HepG2 (cell line): ENCODE measurements at regions not wholly inside any gene's neighbourhood (a gene's known extent, or its start where the extent isn't known, plus 50 kb on each side); places are given as distances from the start of the nearest gene placed in this dataset.

Experiments used
- ATAC-seq: fragments of 200-7000 bp; cut with Tn5 transposase; 3 replicates; pipeline ENCODE4 v1.9.1; 2020; ENCODE audit warnings: mild to moderate bottlenecking, moderate library complexity
- BruUV-seq: library from RNA; stranded (reverse); fragments of 400-500 nt; replicated peaks from 2 replicates; lab custom pipeline; 2021; lab: Mats Ljungman, UMichigan
- CTCF ChIA-PET: fragments of 300-600 bp; formaldehyde crosslinking; extraction: SDS; loops from one replicate; lab custom pipeline; 2021; ENCODE audit warnings: low total read pairs, inconsistent platforms, low intra/inter-chr PET ratio; lab: Yijun Ruan, JAX
- POLR2A ChIA-PET: fragments of 350-600 bp; sonication (Branson Sonifier 250); formaldehyde crosslinking; loops from one replicate; lab custom pipeline; 2020; ENCODE audit warnings: antibody characterized with exemption, inconsistent platforms; lab: Yijun Ruan, JAX
- DNase-seq: peaks from one replicate; pipeline ENCODE4 v3.0.0-alpha.2; 2015; ENCODE audit warnings: low spot score
- FAIRE-seq: peaks from 3 replicates; lab custom pipeline; 2011; peaks lifted over from hg19 to GRCh38; lab: Jason Lieb, UNC
- H2AFZ ChIP-seq: one replicate; pipeline ENCODE4 v1.6.1; 2011; ENCODE audit warnings: low read length, inconsistent platforms
- H3K27ac ChIP-seq: fragments of 300-600 bp; 3 replicates; pipeline ENCODE4 v1.8.0; 2011; ENCODE audit warnings: mixed run types, mild to moderate bottlenecking, mixed read lengths, low read length, inconsistent platforms; ENCODE audit not compliant: insufficient read depth; ENCODE audit errors: extremely low read length
- H3K27me3 ChIP-seq, 2 experiments: fragments of 200-600 bp in 1 of 2; 2 replicates in 1 of 2; 3 replicates in 1 of 2; pipeline versions ENCODE4 v1.6.0 to v1.8.0; 2011; ENCODE audit warnings: low read length in 2 of 2, mild to moderate bottlenecking in 2 of 2, moderate library complexity in 2 of 2, inconsistent platforms in 1 of 2; ENCODE audit not compliant: insufficient read depth in 2 of 2, control insufficient read depth in 1 of 2
- H3K36me3 ChIP-seq, 2 experiments: fragments of 200-600 bp in 1 of 2; replicated peaks in 1 of 2; 2 replicates in 1 of 2; 3 replicates in 1 of 2; pipeline versions ENCODE4 v1.5.1 to v1.8.0; 2011; ENCODE audit warnings: low read length in 2 of 2, inconsistent platforms in 1 of 2; ENCODE audit not compliant: insufficient read depth in 2 of 2, control insufficient read depth in 1 of 2
- H3K4me1 ChIP-seq: 2 replicates; pipeline ENCODE4 v1.5.1; 2012; ENCODE audit warnings: low read length, inconsistent platforms; ENCODE audit not compliant: insufficient read depth
- H3K4me2 ChIP-seq: 2 replicates; pipeline ENCODE4 v1.6.0; 2011; ENCODE audit warnings: low read depth, low read length, inconsistent platforms
- H3K4me3 ChIP-seq, 3 experiments: fragments of 200-600 bp in 1 of 3; sonication (generic), shearing (Covaris generic) in 1 of 3; replicated peaks in 1 of 3; 2 replicates each; pipeline ENCODE4 v1.5.1; 2011 to 2016; ENCODE audit warnings: low read length in 3 of 3, inconsistent platforms in 2 of 3, low read depth in 2 of 3, mild to moderate bottlenecking in 2 of 3, control low read depth in 1 of 3, mixed read lengths in 1 of 3; ENCODE audit not compliant: insufficient read depth in 1 of 3
- H3K79me2 ChIP-seq: one replicate; pipeline ENCODE4 v1.6.1; 2011; ENCODE audit warnings: low read length, inconsistent platforms; ENCODE audit not compliant: insufficient read depth
- H3K9ac ChIP-seq: 2 replicates; pipeline ENCODE4 v1.6.0; 2011; ENCODE audit warnings: mild to moderate bottlenecking, low read depth, low read length, inconsistent platforms; ENCODE audit not compliant: insufficient read depth
- H3K9me3 ChIP-seq: 2 replicates; pipeline ENCODE4 v1.5.1; 2012; ENCODE audit warnings: mild to moderate bottlenecking, low read length
- H4K20me1 ChIP-seq: 2 replicates; pipeline ENCODE4 v1.6.0; 2011; ENCODE audit warnings: inconsistent platforms, mild to moderate bottlenecking, low read length, moderate library complexity; ENCODE audit not compliant: insufficient read depth
- AHR ChIP-seq: IDR thresholded peaks from 2 replicates; pipeline ENCODE4 v1.6.1; 2018; ENCODE audit warnings: missing genetic modification reagents, missing compliant biosample characterization
- BRD4 ChIP-seq: sonication (generic); formaldehyde crosslinking; IDR thresholded peaks from 2 replicates; pipeline ENCODE4 v1.4.0; 2020; ENCODE audit warnings: missing genetic modification reagents
- CAMTA2 ChIP-seq: sonication (generic); formaldehyde crosslinking; IDR thresholded peaks from 2 replicates; pipeline ENCODE4 v1.4.0; 2020; ENCODE audit warnings: mild to moderate bottlenecking, missing genetic modification reagents, borderline replicate concordance
- CREM ChIP-seq, 2 experiments: sonication (generic) in 1 of 2; formaldehyde crosslinking in 1 of 2; IDR thresholded peaks; 2 replicates each; pipeline versions ENCODE4 v1.4.0 to v1.6.1; 2016 to 2020; ENCODE audit warnings: antibody characterized with exemption in 1 of 2, mild to moderate bottlenecking in 1 of 2, missing genetic modification reagents in 1 of 2
- EHMT2 ChIP-seq: fragments of 200-600 bp; sonication (generic); IDR thresholded peaks from 2 replicates; pipeline ENCODE4 v1.7.0; 2017; ENCODE audit warnings: antibody characterized with exemption, low read depth, low read length, borderline replicate concordance
- FOXC1 ChIP-seq: sonication (generic); formaldehyde crosslinking; IDR thresholded peaks from 2 replicates; pipeline ENCODE4 v1.8.0; 2022; ENCODE audit warnings: mild to moderate bottlenecking, missing genetic modification reagents, borderline replicate concordance
- GZF1 ChIP-seq: sonication (generic); formaldehyde crosslinking; IDR thresholded peaks from 2 replicates; pipeline ENCODE4 v1.5.1; 2020; ENCODE audit warnings: mild to moderate bottlenecking, missing genetic modification reagents
- IKZF4 ChIP-seq: sonication (generic); formaldehyde crosslinking; IDR thresholded peaks from 2 replicates; pipeline ENCODE4 v1.5.1; 2020; ENCODE audit warnings: borderline replicate concordance, mild to moderate bottlenecking, low read depth, missing genetic modification reagents; ENCODE audit errors: not compliant biosample characterization
- KMT2A ChIP-seq: sonication (generic); formaldehyde crosslinking; IDR thresholded peaks from 2 replicates; pipeline ENCODE4 v1.4.0; 2020; ENCODE audit warnings: missing genetic modification reagents
- PAF1 ChIP-seq: IDR thresholded peaks from 2 replicates; pipeline ENCODE4 v1.6.1; 2016; ENCODE audit warnings: missing genetic modification reagents, missing compliant biosample characterization
- TRIM24 ChIP-seq: sonication (generic); formaldehyde crosslinking; IDR thresholded peaks from 2 replicates; pipeline ENCODE4 v1.8.0; 2022; ENCODE audit warnings: mild to moderate bottlenecking, missing genetic modification reagents
- WIZ ChIP-seq: sonication (generic); formaldehyde crosslinking; IDR thresholded peaks from 2 replicates; pipeline ENCODE4 v1.5.1; 2020; ENCODE audit warnings: mild to moderate bottlenecking, missing genetic modification reagents
- ZNF263 ChIP-seq: sonication (generic); formaldehyde crosslinking; IDR thresholded peaks from 2 replicates; pipeline ENCODE4 v1.4.0; 2020; ENCODE audit warnings: missing genetic modification reagents
- ZNF451 ChIP-seq: sonication (generic); formaldehyde crosslinking; IDR thresholded peaks from 2 replicates; pipeline ENCODE4 v1.5.0; 2020; ENCODE audit warnings: mild to moderate bottlenecking, missing genetic modification reagents
- ZNF468 ChIP-seq: sonication (generic); formaldehyde crosslinking; IDR thresholded peaks from 2 replicates; pipeline ENCODE4 v1.8.0; 2022; ENCODE audit warnings: mild to moderate bottlenecking, moderate library complexity, missing genetic modification reagents
- ZNF503 ChIP-seq: sonication (generic); formaldehyde crosslinking; IDR thresholded peaks from 2 replicates; pipeline ENCODE4 v1.4.0; 2020; ENCODE audit warnings: missing genetic modification reagents
- ZNF781 ChIP-seq: sonication (generic); formaldehyde crosslinking; IDR thresholded peaks from 2 replicates; pipeline ENCODE4 v1.5.1; 2020; ENCODE audit warnings: borderline replicate concordance, mild to moderate bottlenecking, missing genetic modification reagents; ENCODE audit errors: not compliant biosample characterization
- ZNF816 ChIP-seq: sonication (generic); formaldehyde crosslinking; IDR thresholded peaks from 2 replicates; pipeline ENCODE4 v1.8.0; 2022; ENCODE audit warnings: missing genetic modification reagents, mild to moderate bottlenecking, borderline replicate concordance
- WGBS: methylation state at CpG from one replicate; pipeline ENCODE4 v1.1.6; 2017; ENCODE audit warnings: low lambda C conversion rate; 5-methylcytosine and 5-hydroxymethylcytosine counted together
- in situ Hi-C: cut with HindIII; loops from 2 replicates; pipeline ENCODE4 v1.10.0; 2017; ENCODE audit warnings: low pct_unique_long_range_greater_than_20kb; ENCODE audit not compliant: extremely low pct_ligation_motif_present
- intact Hi-C: fragments of 100-400 bp; cut with micrococcal nuclease; formaldehyde crosslinking; loops from one replicate; pipeline ENCODE4 v1.10.0; 2022; ENCODE audit not compliant: unreplicated experiment
- TF ChIP-seq, protein P1 (sequence below): sonication (generic); formaldehyde crosslinking; IDR thresholded peaks from 2 replicates; pipeline ENCODE4 v1.5.0; 2020; ENCODE audit warnings: mild to moderate bottlenecking, missing genetic modification reagents, moderate library complexity

- in situ Hi-C loops: no loop called here
- no peak for DNase-seq
- peaks cover 81% of the 10 kb centered on the region for H3K9me3 ChIP-seq
- H3K27me3 ChIP-seq: no peaks in the 10 kb centered on the region
- ChIA-PET POLR2A (no interaction called here), CTCF (no interaction called here)
- no TSS peak for BruUV-seq
- H3K36me3 ChIP-seq: no peaks in the 10 kb centered on the region
- intact Hi-C loops: no loop called here
- no peaks in the 10 kb centered on the region for H3K79me2 ChIP-seq
- no peaks in the 10 kb centered on the region for H4K20me1 ChIP-seq
- WGBS: 15% methylated on average over 3 of the region's 3 CpGs
- no peak for FAIRE-seq
- TF ChIP-seq TRIM24 (CRISPR knock-in tag) (no peak), IKZF4 (CRISPR knock-in tag) (no peak), BRD4 (CRISPR knock-in tag) (no peak), ZNF503 (CRISPR knock-in tag) (no peak), GZF1 (CRISPR knock-in tag) (no peak), PAF1 (CRISPR knock-in tag) (no peak), CREM (IDR thresholded peaks at IDR 0.05) (no peak), CREM (CRISPR knock-in tag; IDR thresholded peaks at IDR 0.05) (no peak), AHR (CRISPR knock-in tag) (no peak), ZNF781 (CRISPR knock-in tag) (no peak), CAMTA2 (CRISPR knock-in tag) (no peak), EHMT2 (no peak), WIZ (CRISPR knock-in tag) (no peak), FOXC1 (no peak), ZNF816 (no peak), ZNF451 (CRISPR knock-in tag) (no peak), KMT2A (CRISPR knock-in tag) (no peak), ZNF263 (CRISPR knock-in tag) (no peak), ZNF468 (CRISPR knock-in tag) (no peak)
- TF ChIP-seq, protein P1, sequence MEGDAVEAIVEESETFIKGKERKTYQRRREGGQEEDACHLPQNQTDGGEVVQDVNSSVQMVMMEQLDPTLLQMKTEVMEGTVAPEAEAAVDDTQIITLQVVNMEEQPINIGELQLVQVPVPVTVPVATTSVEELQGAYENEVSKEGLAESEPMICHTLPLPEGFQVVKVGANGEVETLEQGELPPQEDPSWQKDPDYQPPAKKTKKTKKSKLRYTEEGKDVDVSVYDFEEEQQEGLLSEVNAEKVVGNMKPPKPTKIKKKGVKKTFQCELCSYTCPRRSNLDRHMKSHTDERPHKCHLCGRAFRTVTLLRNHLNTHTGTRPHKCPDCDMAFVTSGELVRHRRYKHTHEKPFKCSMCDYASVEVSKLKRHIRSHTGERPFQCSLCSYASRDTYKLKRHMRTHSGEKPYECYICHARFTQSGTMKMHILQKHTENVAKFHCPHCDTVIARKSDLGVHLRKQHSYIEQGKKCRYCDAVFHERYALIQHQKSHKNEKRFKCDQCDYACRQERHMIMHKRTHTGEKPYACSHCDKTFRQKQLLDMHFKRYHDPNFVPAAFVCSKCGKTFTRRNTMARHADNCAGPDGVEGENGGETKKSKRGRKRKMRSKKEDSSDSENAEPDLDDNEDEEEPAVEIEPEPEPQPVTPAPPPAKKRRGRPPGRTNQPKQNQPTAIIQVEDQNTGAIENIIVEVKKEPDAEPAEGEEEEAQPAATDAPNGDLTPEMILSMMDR (CRISPR knock-in tag): no peak
- H2AFZ ChIP-seq: no peak overlapping the region
- no peak overlapping the region for H3K27ac ChIP-seq
- no peak for ATAC-seq
- H3K4me1 ChIP-seq: no peaks in the 10 kb centered on the region
- H3K9ac ChIP-seq: no peak overlapping the region
- H3K4me3 ChIP-seq: no peak overlapping the region
- H3K4me2 ChIP-seq: no peak overlapping the region
Measured at GRCh38 chr12:87491598-87491997, 537.6 kb downstream of the C12orf50 start.
